HG03135 (cell line): ENCODE measurements at regions not wholly inside any gene's neighbourhood (a gene's known extent, or its start where the extent isn't known, plus 50 kb on each side); places are given as distances from the start of the nearest gene placed in this dataset.

ENCODE experiments used
- ATAC-seq: cut with Tn5 transposase; IDR thresholded peaks from one replicate; pipeline ENCODE4 v1.9.1; 2021; ENCODE audit warnings: mild to moderate bottlenecking, moderate library complexity; ENCODE audit not compliant: unreplicated experiment

DNA sequence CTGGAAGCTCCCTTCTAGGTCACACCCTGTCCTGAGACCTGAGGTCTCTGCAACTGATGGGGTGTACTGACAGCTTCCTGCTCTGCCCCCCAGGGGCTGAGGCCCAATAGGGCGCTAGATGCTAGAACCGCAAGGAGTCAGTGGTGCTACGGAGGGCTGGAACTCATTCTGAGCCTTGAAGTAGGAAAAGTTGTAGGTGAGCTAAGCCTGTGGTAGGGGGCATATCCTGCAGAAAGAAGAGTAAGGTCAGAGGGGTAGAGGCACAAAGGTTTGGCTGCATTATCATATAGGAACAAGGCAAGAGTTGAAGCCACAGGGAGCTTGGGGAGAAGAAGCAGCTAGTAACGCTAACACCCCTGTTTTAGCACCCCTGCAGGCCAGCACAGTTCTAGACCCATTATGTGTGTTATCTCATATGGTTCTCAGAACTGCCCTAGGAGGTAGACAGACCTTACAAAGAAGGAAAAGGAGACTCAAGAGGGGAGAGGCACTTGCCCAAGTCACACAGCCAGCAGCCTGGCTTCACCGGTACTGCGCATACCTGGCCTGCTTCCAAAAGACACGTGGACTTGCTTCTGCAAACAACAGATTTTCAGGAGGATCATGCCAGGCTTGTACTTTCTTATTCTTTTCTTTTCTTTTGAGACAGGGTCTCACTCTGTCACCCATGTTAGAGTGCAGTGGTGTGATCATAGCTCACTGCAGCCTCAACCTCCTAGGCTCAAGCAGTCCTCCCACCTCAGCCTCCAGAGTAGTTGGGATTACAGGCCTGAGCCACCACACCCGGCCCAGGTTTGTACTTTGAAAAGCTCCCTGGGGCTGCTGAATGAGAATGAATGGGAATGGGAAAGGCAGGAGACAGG lies 156.1 kb downstream of the MRPL14 start:
- no peak for ATAC-seq

DNA sequence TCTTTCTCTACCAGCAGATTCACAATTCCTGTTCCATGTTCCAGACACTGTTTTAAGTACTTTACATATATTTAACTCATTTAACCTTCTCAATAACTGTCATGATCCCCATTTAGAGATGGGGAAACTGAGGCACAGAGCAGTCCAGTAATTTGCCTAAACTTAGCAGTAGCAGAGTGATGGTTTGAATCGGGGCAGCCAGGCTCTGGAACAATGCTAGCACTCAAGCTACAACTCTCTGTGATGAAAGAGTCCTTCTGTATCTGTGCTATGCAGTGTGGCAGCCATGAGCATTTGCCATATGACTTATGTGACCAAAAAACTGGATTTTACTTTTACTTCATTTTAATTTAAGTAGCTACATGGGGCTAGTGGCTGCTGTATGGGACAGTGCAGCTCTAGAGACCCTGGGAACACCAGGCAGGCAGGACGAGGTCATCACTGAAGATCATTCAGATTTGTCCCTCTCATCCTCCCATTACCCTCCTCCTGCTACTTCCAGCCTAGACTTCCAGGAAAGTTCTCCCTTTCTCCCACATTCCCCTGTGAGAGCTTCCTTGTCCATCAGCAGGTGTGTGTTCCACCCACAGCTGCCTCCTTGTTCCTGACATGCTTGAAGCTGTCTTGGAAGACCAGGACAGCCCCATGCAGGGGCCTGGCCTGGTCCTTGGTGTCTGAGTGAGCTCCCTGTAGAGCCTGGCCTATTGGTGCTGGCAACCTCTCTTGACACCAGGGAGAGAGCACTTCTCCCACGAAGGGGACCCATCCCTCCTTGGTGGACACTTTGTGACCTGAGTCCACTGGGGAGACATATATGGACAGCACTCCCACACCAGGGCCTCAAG lies 157.0 kb downstream of the MRPL14 start:
- no peak for ATAC-seq

DNA sequence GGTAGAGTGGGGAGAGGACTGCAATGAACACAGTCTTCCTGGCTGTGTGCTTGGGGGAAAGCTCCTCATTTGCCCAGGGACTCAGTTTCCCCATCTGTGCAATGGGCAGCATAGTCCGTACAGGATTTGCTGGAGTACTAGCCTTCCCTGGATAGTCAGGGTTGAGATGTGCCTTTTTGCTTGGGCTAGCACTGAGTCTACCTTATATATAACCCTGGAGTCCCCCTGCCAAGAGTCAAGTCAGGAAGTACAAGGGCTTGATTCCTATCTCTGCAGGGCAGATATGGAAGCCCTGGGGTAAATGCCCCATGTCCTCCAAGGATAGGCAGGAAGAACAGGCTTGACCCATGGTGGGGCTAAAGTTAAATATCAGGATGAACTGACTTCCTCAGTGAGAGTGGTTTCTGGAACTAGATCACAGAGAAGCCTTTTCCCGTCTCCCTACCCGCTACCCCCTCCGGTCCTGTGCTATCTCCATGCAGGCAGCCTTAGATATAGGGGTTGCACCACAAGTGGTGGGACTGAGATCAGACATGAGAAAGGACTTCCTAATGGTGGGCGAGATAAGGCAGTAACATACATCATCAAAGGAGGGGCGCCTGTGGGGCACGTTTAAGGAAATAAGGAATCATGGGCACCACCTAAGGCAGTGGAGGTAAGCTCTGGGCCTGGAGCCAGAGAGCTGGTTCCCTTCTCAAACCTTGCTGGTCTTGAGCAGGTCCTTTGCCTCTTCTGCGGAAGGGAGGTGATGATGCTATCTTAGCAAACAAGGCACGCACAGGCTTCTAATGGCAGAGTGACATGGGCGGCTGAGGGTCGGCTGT lies 157.9 kb downstream of the MRPL14 start:
- ATAC-seq, result no peak

DNA sequence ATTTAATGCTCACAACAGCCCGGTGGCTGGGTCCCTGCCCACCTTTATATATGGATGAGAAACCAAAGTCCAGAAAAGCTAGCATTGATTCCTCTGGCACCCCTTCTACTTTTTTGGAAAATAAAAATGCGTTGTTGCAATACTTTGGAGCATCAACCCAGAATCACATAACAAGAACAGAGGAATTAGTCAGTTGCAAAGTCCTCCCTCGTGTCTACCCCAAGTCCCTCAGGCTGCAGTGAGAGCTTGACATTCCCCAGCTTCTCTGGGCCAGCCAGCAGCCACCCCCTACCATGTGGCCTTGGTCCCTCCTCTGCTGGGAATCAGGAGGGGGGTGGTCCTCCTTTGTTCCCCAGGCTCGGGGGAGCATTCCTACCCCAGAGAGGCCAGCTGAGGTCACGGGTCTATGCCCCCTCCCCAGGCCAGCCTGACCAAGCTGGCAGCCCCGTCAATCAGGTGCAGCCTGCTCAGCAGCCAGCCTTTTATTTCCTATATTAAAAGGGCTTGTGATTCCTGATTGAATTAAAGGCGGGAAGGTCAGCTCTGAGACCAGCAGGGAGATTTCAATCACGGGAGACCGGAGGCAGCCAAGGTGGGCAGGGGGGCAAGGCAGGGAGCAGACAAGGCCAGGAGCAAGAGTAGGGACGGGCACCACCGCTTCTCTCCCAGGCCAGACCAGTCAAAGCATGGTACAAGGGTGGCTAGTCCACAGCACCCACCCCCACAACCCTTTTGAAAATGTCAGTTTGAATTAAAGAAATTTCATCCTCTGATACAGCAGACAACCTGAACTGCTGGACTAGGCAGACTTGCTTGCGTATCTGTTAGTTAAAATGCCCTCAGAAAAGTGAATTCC lies 158.9 kb downstream of the MRPL14 start:
- no peak for ATAC-seq

DNA sequence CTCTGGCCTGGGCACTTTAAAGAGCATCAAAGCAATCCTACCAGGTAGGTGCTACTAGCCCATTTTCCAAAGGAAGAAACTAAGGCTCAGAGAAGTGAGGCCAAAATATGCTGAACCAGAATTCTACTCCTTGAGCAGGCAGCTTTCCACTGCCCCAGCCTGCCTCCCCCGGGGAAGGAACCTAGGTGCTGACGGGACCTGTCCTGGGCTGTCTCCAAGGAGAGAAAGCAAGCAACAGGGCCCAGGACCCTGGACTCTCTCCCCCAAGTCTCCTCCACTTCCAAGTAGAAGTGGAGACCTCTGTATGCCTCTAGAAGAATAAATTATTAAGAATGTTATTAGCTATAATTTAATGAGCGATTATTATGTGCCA lies 159.5 kb downstream of the MRPL14 start:
- no peak for ATAC-seq

- no peak for ATAC-seq
These were observed 160.2 kb downstream of the MRPL14 start for GRCh38 chr6:43966853-43967718.

DNA sequence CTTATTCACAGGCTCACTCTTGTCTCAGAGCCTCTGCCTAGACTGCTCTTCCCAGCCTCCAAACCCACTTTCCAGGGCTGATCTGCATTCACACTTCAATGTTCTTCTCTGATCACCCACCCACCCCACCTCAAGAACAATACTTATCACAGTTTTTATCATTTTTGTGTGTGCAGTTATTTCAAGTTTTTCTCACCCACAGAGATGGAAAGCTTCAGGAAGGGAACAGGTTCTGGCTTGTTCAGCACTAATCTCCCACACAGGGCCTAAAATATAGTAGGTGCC lies 160.9 kb downstream of the MRPL14 start:
- ATAC-seq, result no peak

DNA sequence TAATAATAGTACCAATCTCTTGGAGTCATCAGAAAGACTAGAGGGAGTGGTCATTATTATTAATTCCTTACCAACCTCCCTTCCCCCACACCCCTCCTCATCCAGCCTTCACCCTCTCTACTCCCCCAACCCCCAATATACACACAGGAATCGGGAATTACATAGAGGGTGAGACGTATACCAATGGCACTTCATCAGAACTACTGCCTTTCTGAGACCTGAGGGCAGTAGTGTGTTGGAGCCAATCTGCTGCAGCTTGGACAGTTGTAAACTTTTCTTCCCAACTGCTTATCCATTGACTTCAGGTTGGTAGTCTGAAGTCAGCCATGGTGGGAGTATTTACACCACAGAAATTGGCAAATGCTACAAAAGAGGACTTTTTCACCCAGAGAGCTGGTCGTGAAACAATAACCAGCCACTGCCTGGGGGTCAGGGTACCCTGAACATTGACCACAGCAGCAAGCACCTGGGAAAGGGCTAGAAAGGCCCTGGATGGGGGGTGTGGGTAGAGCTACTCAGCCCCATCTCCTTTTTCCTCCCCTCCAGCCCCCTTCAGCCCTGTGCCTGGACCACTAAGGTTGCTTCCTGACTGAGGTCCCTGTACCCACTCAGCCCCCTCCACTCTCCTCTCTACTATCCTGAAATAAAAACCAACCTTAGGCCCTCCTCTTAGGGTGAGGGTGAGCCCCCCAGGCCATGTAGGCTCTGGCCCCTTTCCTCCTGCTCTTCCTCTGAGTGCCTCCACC lies 161.5 kb downstream of the MRPL14 start:
- no peak for ATAC-seq

GRCh38 chr6:43964659-43965570 lies 162.3 kb downstream of the MRPL14 start:
- ATAC-seq, result no peak

GRCh38 chr6:43963877-43964658 lies 163.2 kb downstream of the MRPL14 start:
- ATAC-seq, result no peak

DNA sequence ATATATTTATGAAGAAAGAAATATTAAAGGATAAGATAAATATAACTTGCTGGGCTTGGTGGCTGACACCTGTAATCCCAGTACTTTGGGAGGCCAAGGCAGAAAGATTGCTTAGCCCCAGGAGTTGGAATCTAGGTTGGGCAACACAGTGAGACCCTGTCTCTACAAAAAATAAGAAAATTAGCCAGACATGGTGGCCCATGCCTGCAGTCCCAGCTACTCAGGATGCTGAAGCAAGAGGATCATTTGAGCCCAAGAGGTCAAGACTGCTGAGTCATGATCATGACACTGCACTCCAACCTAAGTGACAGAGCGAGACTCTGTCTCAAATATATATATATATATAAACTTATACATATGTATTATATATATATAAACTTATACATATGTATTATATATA lies 164.0 kb downstream of the MRPL14 start:
- no peak for ATAC-seq

DNA sequence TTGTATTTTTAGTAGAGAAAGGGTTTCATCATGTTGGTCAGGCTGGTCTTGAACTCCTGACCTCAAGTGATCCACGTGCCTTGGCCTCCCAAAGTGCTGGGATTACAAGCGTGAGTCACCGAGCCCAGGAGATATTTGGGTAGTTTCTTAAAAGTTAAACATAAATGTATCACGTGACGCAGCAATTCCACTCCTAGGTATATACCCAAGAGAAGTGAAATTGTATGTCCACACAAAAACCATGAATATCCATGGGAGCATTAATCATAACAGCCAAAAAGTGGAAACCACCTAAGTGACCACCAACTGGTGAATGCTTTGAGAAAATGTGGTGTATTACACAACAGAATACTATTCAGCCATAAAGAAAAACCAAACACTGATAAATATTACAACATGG lies 164.8 kb downstream of the MRPL14 start:
- ATAC-seq, result no peak

GRCh38 chr6:43957273-43957672 lies 170.0 kb downstream of the MRPL14 start:
- ATAC-seq, result no peak

DNA sequence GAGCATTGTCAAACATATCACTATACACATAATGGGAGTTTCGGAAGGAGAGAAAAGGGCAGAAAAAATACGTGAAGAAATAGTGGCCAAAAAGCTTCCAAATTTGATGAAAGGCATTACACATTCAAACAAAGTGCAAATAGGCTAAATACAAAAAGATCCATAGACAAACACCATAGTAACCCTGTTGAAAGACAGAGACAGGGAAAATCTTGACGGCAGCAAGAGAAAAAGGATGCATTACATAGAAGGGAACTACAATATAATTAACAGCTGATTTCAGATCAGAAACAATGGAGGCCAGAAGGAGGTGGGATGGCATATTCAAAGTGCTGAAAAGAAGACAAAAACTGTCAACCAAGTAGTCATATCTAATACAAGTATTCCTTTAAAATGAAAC lies 170.8 kb downstream of the MRPL14 start:
- ATAC-seq, result no peak

DNA sequence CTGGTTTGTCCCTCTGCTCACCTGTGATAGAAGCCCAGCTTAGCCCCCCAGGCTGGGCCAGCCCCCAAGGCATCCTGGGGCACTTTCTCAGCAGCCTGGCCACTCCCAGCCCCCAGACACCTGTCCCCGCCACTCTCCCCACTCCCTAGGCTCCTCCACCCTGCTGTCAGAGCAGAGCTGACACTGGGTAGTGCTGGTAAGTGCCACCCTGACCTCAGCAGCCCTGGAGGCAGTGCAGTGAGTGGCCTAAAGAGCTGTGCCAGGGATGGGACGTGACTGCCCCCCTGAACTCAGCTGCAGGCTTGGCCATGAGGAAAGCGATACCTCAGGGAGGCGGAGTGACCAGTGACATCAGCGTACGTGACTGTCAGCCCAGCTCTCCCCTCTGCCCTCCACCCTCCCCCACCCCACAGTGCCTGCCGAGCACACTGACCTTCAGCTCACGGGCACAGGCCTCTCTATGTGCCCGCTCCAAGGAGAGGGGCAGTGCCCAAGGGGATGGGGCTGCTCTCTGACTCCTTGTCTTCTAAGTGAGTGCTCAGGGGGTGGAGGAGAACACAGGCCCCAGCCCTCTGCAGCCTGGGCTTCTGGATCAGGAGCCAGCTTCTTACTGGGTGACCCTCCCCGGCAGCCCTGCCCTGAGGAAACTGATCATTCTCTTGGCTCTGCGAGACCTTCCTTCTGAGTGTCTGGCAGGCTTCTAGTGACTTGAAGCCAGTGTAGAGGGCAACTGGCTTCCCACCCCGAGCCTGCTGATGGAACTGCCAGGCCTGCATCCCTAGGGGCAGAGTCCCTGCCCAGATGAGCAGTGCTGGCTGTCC lies 172.7 kb downstream of the MRPL14 start:
- no peak for ATAC-seq

GRCh38 chr6:43953794-43954310 lies 173.4 kb downstream of the MRPL14 start:
- no peak for ATAC-seq
